Fibroblast of lung (primary cell): ENCODE measurements at regions not wholly inside any gene's neighbourhood (a gene's known extent, or its start where the extent isn't known, plus 50 kb on each side); places are given as distances from the start of the nearest gene placed in this dataset.

ENCODE experiments used
- CTCF ChIP-seq, 2 donors: IDR thresholded peaks in 1 of 2; conservative IDR thresholded peaks in 1 of 2; 1 replicate in 1 of 2; 2 replicates in 1 of 2; pipeline ENCODE4 v1.5.1; 2011 to 2012; ENCODE audit warnings: low read length in 2 of 2, control low read depth in 1 of 2, inconsistent platforms in 1 of 2, low read depth in 1 of 2, mild to moderate bottlenecking in 1 of 2
- EZH2 ChIP-seq: IDR thresholded peaks from 2 replicates; pipeline ENCODE4 v1.5.1; 2012; ENCODE audit warnings: low read length, control low read depth, mild to moderate bottlenecking; ENCODE audit errors: missing control alignments

- TF ChIP-seq EZH2 (no peak), CTCF (conservative IDR thresholded peaks at IDR 0.05 in 1 of 2, IDR thresholded peaks at IDR 0.05 in 1 of 2; ENCODE audit: low read depth in 1 of 2, low read length in 2 of 2) (no peak)
These were observed 385.9 kb downstream of the EMP1 start for GRCh38 chr12:13582421-13582820.
